Activated CD4-positive, alpha-beta T cell treated with anti-CD3 and anti-CD28 coated beads, Interleukin-2, amount 10 ng/mL, durations not matched to agents 7 days and 5 days (primary cell): ENCODE measurements at regions not wholly inside any gene's neighbourhood (a gene's known extent, or its start where the extent isn't known, plus 50 kb on each side); places are given as distances from the start of the nearest gene placed in this dataset.
"Not testable (repeated sequence)": the region's sequence is repeated elsewhere in the genome, so short reads cannot be mapped to it uniquely, and the experiment has no call there.

Experiments
- CTCF ChIA-PET: fragments of 350-600 bp; sonication (Branson Sonifier 250); formaldehyde crosslinking; loops from one replicate; lab custom pipeline; 2021; ENCODE audit warnings: antibody characterized with exemption; lab: Charles Lee
- POLR2A ChIA-PET: fragments of 350-600 bp; sonication (Branson Sonifier 250); formaldehyde crosslinking; loops from one replicate; lab custom pipeline; 2021; ENCODE audit warnings: antibody characterized with exemption; lab: Charles Lee
- DNase-seq: peaks from one replicate; pipeline ENCODE4 v3.0.0-alpha.2; 2020
- H3K27ac Mint-ChIP-seq: one replicate; pipeline ENCODE4 v1.8.0; 2021; ENCODE audit warnings: mild to moderate bottlenecking, moderate library complexity, mixed read lengths
- H3K27me3 Mint-ChIP-seq: one replicate; pipeline ENCODE4 v1.8.0; 2021; ENCODE audit warnings: mixed read lengths
- H3K36me3 Mint-ChIP-seq: one replicate; pipeline ENCODE4 v1.8.0; 2021; ENCODE audit warnings: low read depth, mixed read lengths
- H3K4me1 Mint-ChIP-seq: one replicate; pipeline ENCODE4 v1.8.0; 2021; ENCODE audit warnings: mixed read lengths
- H3K4me3 Mint-ChIP-seq: one replicate; pipeline ENCODE4 v1.8.0; 2021; ENCODE audit warnings: mild to moderate bottlenecking, moderate library complexity, mixed read lengths
- H3K9me3 Mint-ChIP-seq: one replicate; pipeline ENCODE4 v1.8.0; 2021; ENCODE audit warnings: mixed read lengths

- DNase-seq, result no peak
- peaks cover 8% of the 10 kb centered on the region for H3K9me3 Mint-ChIP-seq
- H3K4me3 Mint-ChIP-seq, result no peak overlapping the region
- no peaks in the 10 kb centered on the region for H3K27me3 Mint-ChIP-seq
- no peaks in the 10 kb centered on the region for H3K36me3 Mint-ChIP-seq
- H3K4me1 Mint-ChIP-seq, result no peaks in the 10 kb centered on the region
- no peak overlapping the region for H3K27ac Mint-ChIP-seq
- CTCF ChIA-PET, result no interaction called here
- POLR2A ChIA-PET, result no interaction called here
These were observed 184.9 kb downstream of the ALG10B start for GRCh38 chr12:38501481-38501880.

DNA sequence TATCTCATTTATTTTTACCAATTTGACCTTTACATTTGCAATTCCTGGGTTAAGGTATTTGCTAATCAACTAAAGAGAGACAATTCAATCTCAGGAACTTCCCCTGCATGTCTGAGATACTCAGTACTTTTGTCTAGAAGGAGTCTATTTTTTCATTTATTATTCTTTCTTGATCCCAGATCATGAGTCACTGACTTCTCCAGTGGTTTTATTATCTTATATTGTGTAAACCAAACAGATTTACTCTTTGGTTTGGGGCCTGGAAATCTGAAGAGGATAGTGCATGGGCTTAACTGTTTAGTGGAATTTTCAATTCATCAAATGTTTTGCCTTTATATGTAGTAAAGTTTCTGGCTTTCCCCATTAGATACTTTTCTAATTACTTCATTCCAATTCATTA is 185.4 kb downstream of the ALG10B start:
- no peaks in the 10 kb centered on the region for H3K27me3 Mint-ChIP-seq
- ChIA-PET CTCF (no interaction called here), POLR2A (no interaction called here)
- no peaks in the 10 kb centered on the region for H3K4me1 Mint-ChIP-seq
- H3K36me3 Mint-ChIP-seq, result no peaks in the 10 kb centered on the region
- H3K4me3 Mint-ChIP-seq, result no peak overlapping the region
- H3K27ac Mint-ChIP-seq, result no peak overlapping the region
- H3K9me3 Mint-ChIP-seq, result peaks cover 7% of the 10 kb centered on the region
- no peak for DNase-seq

GRCh38 chr12:38502415-38502814 is 185.8 kb downstream of the ALG10B start:
- H3K4me1 Mint-ChIP-seq, result no peaks in the 10 kb centered on the region
- ChIA-PET CTCF (no interaction called here), POLR2A (no interaction called here)
- H3K27me3 Mint-ChIP-seq, result no peaks in the 10 kb centered on the region
- H3K9me3 Mint-ChIP-seq, result peaks cover 5% of the 10 kb centered on the region
- no peak for DNase-seq
- H3K27ac Mint-ChIP-seq, result no peak overlapping the region
- no peak overlapping the region for H3K4me3 Mint-ChIP-seq
- H3K36me3 Mint-ChIP-seq, result no peaks in the 10 kb centered on the region

- Mint-ChIP-seq H3K9me3 (peaks cover 22% of the 10 kb centered on the region), H3K4me3 (no peak overlapping the region), H3K4me1 (no peaks in the 10 kb centered on the region), H3K27ac (no peak overlapping the region), H3K27me3 (no peaks in the 10 kb centered on the region), H3K36me3 (no peaks in the 10 kb centered on the region)
- POLR2A ChIA-PET, result no interaction called here
- no peak for DNase-seq
- CTCF ChIA-PET, result no interaction called here
These were observed 191.3 kb downstream of the ALG10B start for GRCh38 chr12:38507839-38508238.

DNA sequence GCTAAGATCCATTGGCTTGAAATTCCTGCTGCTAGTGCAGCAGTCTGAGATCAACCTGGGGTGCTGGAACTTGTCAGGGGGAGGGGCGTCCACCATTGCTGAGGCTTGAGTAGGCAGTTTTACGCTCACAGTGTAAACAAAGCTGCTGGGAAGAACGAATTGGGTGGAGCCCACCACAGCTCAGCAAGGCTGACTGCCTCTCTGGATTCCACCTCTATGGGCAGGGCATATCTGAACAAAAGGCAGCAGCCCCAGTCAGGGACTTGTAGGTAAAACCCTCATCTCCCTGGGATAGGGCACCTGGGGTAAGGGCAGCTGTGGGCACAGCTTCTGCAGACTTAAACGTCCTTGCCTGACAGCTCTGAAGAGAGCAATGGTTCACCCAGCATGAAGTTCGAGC is 191.7 kb downstream of the ALG10B start:
- no peak overlapping the region for H3K4me3 Mint-ChIP-seq
- no peak for DNase-seq
- H3K27ac Mint-ChIP-seq, result no peak overlapping the region
- no peaks in the 10 kb centered on the region for H3K4me1 Mint-ChIP-seq
- ChIA-PET POLR2A (no interaction called here), CTCF (no interaction called here)
- H3K9me3 Mint-ChIP-seq, result peaks cover 23% of the 10 kb centered on the region
- no peaks in the 10 kb centered on the region for H3K36me3 Mint-ChIP-seq
- H3K27me3 Mint-ChIP-seq, result no peaks in the 10 kb centered on the region

GRCh38 chr12:38515912-38516311 is 199.3 kb downstream of the ALG10B start:
- ChIA-PET CTCF (no interaction called here), POLR2A (no interaction called here)
- Mint-ChIP-seq H3K27me3 (no peaks in the 10 kb centered on the region), H3K36me3 (no peaks in the 10 kb centered on the region), H3K27ac (no peak overlapping the region), H3K4me1 (no peaks in the 10 kb centered on the region), H3K4me3 (no peak overlapping the region), H3K9me3 (peaks cover 15% of the 10 kb centered on the region)
- no peak for DNase-seq

DNA sequence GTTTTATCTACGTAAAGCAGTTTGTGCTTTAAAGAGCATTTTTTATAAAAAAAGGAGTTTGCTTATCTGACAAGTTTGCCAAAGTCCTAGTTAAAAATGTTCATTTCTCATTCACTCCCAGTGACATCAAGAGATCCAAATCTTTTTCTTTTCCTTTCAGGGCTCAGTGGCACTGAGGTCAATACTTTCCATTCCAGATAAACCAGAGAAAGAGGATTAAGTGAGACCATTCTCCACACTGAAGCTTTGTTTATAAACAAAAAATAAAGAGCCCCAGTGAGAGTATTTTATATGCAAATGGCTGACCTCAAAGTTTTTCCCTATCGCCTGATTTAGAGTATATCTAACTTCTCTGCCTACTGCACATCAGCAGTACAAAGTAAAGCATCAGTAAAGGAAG is 199.8 kb downstream of the ALG10B start:
- DNase-seq, result no peak
- Mint-ChIP-seq H3K4me1 (no peaks in the 10 kb centered on the region), H3K4me3 (no peak overlapping the region), H3K27me3 (no peaks in the 10 kb centered on the region), H3K36me3 (no peaks in the 10 kb centered on the region), H3K27ac (no peak overlapping the region), H3K9me3 (peaks cover 10% of the 10 kb centered on the region)
- ChIA-PET CTCF (no interaction called here), POLR2A (no interaction called here)

DNA sequence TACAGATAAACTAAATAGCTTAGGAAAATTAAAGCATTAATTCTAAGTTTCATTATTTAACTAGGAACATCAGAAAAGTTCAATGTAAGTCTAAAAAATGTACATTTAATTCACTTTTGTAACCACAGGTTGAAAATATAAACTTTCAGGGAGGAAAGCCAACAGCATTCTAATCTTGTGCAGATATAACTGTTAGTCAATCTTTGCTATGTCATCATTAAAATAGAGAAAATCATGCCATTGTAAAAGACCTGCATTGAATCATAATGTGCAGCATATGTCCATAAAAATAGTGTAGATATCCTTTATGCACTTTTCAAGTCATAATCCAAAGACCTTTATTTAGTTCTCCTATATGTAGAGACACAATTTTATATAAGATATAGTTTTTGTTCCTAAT is 207.3 kb downstream of the ALG10B start:
- no peak for DNase-seq
- ChIA-PET CTCF (no interaction called here), POLR2A (no interaction called here)
- Mint-ChIP-seq H3K27me3 (no peaks in the 10 kb centered on the region), H3K27ac (no peak overlapping the region), H3K4me3 (no peak overlapping the region), H3K9me3 (peaks cover 6% of the 10 kb centered on the region), H3K4me1 (no peaks in the 10 kb centered on the region), H3K36me3 (no peaks in the 10 kb centered on the region)

DNA sequence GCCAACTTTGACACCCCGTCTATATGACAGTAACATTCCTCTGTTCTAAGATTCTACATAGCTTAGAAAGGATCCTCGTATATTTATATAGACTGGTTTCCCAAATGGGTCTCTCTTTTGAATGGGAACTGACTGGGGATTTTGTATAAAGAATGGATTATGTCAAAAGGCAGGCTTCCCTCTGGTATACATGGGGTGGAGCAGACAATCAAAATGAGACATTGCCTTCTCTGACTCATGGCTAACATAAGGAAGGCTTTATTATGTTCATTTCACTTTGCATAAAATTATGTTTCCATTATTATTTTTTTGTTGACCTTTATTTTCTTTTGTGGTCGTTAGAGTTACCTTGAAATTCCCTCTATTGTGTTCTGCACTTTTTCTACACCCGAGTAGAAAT is 211.1 kb downstream of the ALG10B start:
- Mint-ChIP-seq H3K4me1 (no peaks in the 10 kb centered on the region), H3K36me3 (no peaks in the 10 kb centered on the region), H3K9me3 (peaks cover 17% of the 10 kb centered on the region), H3K27me3 (no peaks in the 10 kb centered on the region), H3K4me3 (no peak overlapping the region), H3K27ac (no peak overlapping the region)
- ChIA-PET CTCF (no interaction called here), POLR2A (no interaction called here)
- DNase-seq, result no peak

DNA sequence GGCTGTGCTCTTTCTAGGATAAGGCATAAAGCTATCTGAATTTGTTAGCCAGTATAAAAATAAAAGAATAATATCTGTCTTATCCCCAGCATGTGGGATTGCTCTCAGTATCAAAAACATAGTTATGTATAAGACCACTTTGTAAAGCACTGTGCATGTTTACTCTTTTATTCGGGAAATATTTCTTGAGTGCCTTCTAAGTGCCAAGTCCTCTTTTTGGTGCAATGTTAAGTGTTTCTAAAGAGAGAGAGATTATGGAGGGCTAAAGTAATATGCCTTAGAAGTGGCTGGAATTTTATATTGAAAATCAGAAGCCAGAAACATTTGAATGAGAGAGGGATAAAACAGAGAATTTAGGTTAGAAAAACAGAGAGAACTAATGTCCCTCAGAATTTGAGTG is 212.0 kb downstream of the ALG10B start:
- Mint-ChIP-seq H3K4me1 (no peaks in the 10 kb centered on the region), H3K4me3 (no peak overlapping the region), H3K27me3 (no peaks in the 10 kb centered on the region), H3K27ac (no peak overlapping the region), H3K36me3 (no peaks in the 10 kb centered on the region), H3K9me3 (peaks cover 20% of the 10 kb centered on the region)
- CTCF ChIA-PET, result no interaction called here
- DNase-seq, result no peak
- POLR2A ChIA-PET, result no interaction called here

DNA sequence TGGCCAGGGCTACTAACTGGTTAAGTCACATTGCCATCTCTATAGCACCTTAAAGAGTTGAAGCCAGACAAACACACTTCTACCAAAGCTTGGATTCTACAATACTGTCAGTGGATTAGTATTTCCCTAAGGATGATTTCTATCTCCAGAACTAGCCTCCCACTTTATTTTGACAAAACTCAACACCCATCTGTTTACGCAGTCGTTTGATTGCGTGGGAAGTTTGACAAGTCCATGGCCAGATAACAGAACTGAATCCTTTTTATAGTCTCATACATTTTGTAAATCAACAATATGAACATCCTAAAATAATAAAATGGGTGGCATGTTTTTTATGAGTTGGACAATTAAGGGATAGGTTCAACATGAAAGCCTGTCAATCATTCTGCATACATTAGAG is 212.7 kb downstream of the ALG10B start:
- POLR2A ChIA-PET, CTCF ChIA-PET, H3K36me3 Mint-ChIP-seq, DNase-seq, H3K4me3 Mint-ChIP-seq, H3K27ac Mint-ChIP-seq, H3K4me1 Mint-ChIP-seq, H3K27me3 Mint-ChIP-seq: not testable (repeated sequence)
- peaks cover 20% of the 10 kb centered on the region for H3K9me3 Mint-ChIP-seq

DNA sequence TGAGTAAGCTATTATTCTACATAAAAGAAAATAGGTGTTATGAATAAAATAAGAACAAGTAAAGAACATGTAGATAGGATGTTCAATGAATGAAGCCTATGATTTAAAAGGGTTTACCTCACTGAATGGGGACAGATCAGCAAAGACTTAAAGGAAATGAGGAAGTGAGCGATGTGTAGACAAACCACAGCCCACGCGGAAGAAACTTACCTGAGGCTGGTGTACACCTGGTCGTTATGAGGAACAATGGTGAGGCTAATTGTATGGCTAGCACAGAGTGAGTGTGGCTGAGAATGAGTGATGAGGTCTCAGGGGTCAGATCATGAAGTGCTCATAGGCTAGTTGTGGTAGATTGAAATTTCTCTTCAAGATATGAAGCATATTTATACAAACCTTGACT is 221.7 kb downstream of the ALG10B start:
- DNase-seq, result no peak
- POLR2A ChIA-PET, result no interaction called here
- CTCF ChIA-PET, result interaction anchor here (0.6 kb wide), 1 partner anchor 119 kb away, joined by 3 read pairs; no protein-coding TSS in a partner anchor
- H3K27me3 Mint-ChIP-seq, result no peaks in the 10 kb centered on the region
- H3K27ac Mint-ChIP-seq, result no peak overlapping the region
- H3K4me1 Mint-ChIP-seq, result no peaks in the 10 kb centered on the region
- peaks cover 10% of the 10 kb centered on the region for H3K9me3 Mint-ChIP-seq
- no peaks in the 10 kb centered on the region for H3K36me3 Mint-ChIP-seq
- H3K4me3 Mint-ChIP-seq, result no peak overlapping the region

DNA sequence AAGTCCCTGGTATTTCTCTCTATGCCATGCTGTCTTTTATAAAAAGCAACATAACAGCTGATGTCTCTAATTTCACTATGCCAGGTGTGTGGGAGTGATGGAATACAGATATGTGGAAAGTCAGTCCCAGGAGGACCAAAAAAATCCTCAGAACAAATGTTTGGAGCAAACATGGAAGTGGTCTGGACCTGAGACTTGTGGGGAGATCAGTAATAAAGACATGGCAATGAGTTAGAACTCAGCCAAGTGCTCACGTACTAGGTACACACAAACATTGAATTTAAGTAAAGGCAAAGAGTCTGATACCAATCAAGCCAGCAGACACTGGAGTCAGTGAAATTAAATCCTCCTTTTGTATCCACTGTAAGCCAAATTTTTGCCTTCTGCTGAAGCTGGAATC is 223.6 kb downstream of the ALG10B start:
- POLR2A ChIA-PET, result no interaction called here
- Mint-ChIP-seq H3K4me3 (no peak overlapping the region), H3K36me3 (no peaks in the 10 kb centered on the region), H3K9me3 (peaks cover 16% of the 10 kb centered on the region), H3K27ac (no peak overlapping the region), H3K27me3 (no peaks in the 10 kb centered on the region), H3K4me1 (no peaks in the 10 kb centered on the region)
- no peak for DNase-seq
- CTCF ChIA-PET, result no interaction called here

GRCh38 chr12:38541849-38542248 is 225.3 kb downstream of the ALG10B start:
- CTCF ChIA-PET, result no interaction called here
- POLR2A ChIA-PET, result no interaction called here
- H3K9me3 Mint-ChIP-seq, result peaks cover 15% of the 10 kb centered on the region
- no peak for DNase-seq
- H3K4me3 Mint-ChIP-seq, result no peak overlapping the region
- no peaks in the 10 kb centered on the region for H3K36me3 Mint-ChIP-seq
- H3K27ac Mint-ChIP-seq, result no peak overlapping the region
- H3K4me1 Mint-ChIP-seq, result no peaks in the 10 kb centered on the region
- no peaks in the 10 kb centered on the region for H3K27me3 Mint-ChIP-seq
